Activated CD8-positive, alpha-beta memory T cell treated with anti-CD3 and anti-CD28 coated beads for 24 hours (primary cell): ENCODE measurements at regions not wholly inside any gene's neighbourhood (a gene's known extent, or its start where the extent isn't known, plus 50 kb on each side); places are given as distances from the start of the nearest gene placed in this dataset.
A peak's percentile ranks its signal among the peaks of the same experiment; 100 is the strongest.
"Not testable (repeated sequence)": the region's sequence is repeated elsewhere in the genome, so short reads cannot be mapped to it uniquely, and the experiment has no call there.

Experiments used
- DNase-seq: peaks from one replicate; pipeline ENCODE4 v3.0.0-alpha.2; 2020

- no peak for DNase-seq
Measured at GRCh38 chrX:47776292-47777006, 60.3 kb upstream of the ZNF81 start.

- DNase-seq: no peak
Measured at GRCh38 chrX:47772764-47773163, 63.9 kb upstream of the ZNF81 start.

GRCh38 chrX:47771473-47771872 is 65.2 kb upstream of the ZNF81 start:
- DNase-seq: no peak

- DNase-seq: not testable (repeated sequence)
Measured at GRCh38 chrX:47762826-47763225, 73.9 kb upstream of the ZNF81 start.

GRCh38 chrX:47752685-47753084 is 84.0 kb upstream of the ZNF81 start:
- no peak for DNase-seq

GRCh38 chrX:47751670-47752069 is 85.0 kb upstream of the ZNF81 start:
- DNase-seq: peak; percentile 60

- no peak for DNase-seq
Measured at GRCh38 chrX:47749185-47749967, 87.3 kb upstream of the ZNF81 start.

- no peak for DNase-seq
Measured at GRCh38 chrX:47748576-47748975, 88.1 kb upstream of the ZNF81 start.

GRCh38 chrX:47746446-47746845 is 87.5 kb upstream of the UXT start:
- DNase-seq: no peak

- no peak for DNase-seq
Measured at GRCh38 chrX:47745416-47745815, 86.4 kb upstream of the UXT start.

GRCh38 chrX:47743504-47743903 is 84.5 kb upstream of the UXT start:
- DNase-seq: no peak

GRCh38 chrX:47738870-47739269 is 79.9 kb upstream of the UXT start:
- DNase-seq: not testable (repeated sequence)

GRCh38 chrX:47723689-47724088 is 64.7 kb upstream of the UXT start:
- no peak for DNase-seq

- no peak for DNase-seq
Measured at GRCh38 chrX:47723083-47723482, 64.1 kb upstream of the UXT start.

GRCh38 chrX:47722260-47722659 is 63.3 kb upstream of the UXT start:
- no peak for DNase-seq

- DNase-seq: not testable (repeated sequence)
Measured at GRCh38 chrX:47715078-47715477, 56.1 kb upstream of the UXT start.

GRCh38 chrX:47712675-47713074 is 53.7 kb upstream of the UXT start:
- not testable (repeated sequence) for DNase-seq

GRCh38 chrX:47710252-47710651 is 51.3 kb upstream of the UXT start:
- DNase-seq: no peak
